GM13976 (cell line): ENCODE measurements at regions not wholly inside any gene's neighbourhood (a gene's known extent, or its start where the extent isn't known, plus 50 kb on each side); places are given as distances from the start of the nearest gene placed in this dataset.
"Not testable (repeated sequence)": the region's sequence is repeated elsewhere in the genome, so short reads cannot be mapped to it uniquely, and the experiment has no call there.

Experiments
- DNase-seq: peaks from one replicate; pipeline ENCODE4 v3.0.0; 2012; ENCODE audit warnings: low spot score
- in situ Hi-C: fragments of 300-500 bp; cut with MboI; formaldehyde crosslinking; loops from one replicate; pipeline ENCODE4 v1.12.0; 2022; ENCODE audit warnings: low sequenced_read_pairs, mixed read lengths, inconsistent platforms; ENCODE audit not compliant: unreplicated experiment
- TF ChIP-seq, protein P1 (sequence below): IDR thresholded peaks from 2 replicates; pipeline ENCODE4 v1.5.1; 2012; ENCODE audit warnings: borderline replicate concordance, mild to moderate bottlenecking; ENCODE audit not compliant: insufficient read depth; ENCODE audit errors: extremely low read depth, missing control alignments, control extremely low read depth

DNA sequence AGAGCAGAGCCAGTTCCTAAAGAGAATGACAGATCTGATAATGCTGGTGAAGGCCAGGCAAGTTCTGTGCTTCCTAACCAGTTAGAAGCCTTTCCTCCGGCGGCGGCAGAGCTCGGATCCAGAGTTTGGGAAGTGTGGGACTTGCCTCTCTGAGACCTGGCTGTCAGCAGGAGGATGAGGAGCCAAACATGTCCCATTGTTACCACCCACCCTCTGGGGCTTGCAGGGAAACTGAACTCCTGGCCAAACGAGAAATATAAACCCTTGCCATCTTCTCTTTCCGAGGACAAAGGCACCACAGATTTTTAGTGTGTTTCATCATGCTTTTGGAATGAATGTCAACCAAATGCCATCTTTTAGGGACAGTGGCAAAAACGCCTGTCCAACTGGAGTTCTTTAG is 80.2 kb upstream of the SMURF2 start:
- DNase-seq, result no peak
- in situ Hi-C loops, result no loop called here
- TF ChIP-seq, protein P1, sequence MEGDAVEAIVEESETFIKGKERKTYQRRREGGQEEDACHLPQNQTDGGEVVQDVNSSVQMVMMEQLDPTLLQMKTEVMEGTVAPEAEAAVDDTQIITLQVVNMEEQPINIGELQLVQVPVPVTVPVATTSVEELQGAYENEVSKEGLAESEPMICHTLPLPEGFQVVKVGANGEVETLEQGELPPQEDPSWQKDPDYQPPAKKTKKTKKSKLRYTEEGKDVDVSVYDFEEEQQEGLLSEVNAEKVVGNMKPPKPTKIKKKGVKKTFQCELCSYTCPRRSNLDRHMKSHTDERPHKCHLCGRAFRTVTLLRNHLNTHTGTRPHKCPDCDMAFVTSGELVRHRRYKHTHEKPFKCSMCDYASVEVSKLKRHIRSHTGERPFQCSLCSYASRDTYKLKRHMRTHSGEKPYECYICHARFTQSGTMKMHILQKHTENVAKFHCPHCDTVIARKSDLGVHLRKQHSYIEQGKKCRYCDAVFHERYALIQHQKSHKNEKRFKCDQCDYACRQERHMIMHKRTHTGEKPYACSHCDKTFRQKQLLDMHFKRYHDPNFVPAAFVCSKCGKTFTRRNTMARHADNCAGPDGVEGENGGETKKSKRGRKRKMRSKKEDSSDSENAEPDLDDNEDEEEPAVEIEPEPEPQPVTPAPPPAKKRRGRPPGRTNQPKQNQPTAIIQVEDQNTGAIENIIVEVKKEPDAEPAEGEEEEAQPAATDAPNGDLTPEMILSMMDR, result no peak

DNA sequence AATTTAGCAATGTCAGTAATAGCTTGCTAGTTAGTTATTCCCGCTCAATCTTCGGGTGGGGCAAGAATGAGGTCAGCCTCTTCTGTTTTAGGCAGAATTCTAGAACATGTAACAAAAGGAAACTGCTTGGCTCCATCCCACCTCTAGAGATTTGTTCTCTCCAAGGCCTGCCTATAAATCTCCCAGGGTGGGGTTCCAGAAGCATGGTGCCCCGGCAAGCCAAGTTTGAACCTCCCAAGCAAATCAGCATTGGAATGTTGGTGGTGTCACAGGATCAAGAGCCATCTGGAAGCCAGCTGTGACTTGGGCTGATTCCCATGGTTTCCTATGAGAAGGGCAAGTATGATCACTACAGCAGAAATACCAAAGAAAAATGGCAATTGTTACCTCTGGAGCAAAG is 79.8 kb upstream of the SMURF2 start:
- DNase-seq, in situ Hi-C loops: not testable (repeated sequence)

DNA sequence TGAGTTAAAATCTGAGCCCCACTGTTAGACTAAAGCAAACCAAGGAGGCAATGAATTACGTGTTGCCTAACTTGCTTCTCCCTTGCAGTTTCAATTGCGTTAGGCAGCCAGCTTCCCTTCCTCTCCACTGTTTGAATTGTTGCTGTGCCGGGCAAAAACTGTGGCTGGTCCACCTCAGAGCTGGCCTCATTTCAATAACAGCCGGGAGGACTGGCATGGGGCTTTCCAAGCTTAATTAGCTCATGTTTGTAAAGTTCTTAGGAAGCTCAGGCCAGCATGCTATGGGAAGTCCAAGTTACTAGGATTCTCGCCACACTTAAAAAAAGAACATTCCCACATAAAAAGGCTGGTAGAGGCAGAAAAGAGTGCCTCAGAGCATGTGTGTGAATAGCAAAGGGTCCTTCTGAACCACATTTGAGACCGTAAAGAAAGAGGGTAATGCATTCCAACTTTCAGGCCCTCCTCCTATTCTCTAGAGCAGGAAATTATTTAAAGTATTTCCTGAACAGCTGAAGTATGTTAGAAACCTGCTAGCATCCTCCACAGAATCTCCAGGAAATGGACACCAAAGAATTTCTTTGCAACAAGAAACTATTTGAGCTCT is 79.0 kb upstream of the SMURF2 start:
- no peak for DNase-seq
- in situ Hi-C loops, result no loop called here
- TF ChIP-seq, protein P1, result no peak

DNA sequence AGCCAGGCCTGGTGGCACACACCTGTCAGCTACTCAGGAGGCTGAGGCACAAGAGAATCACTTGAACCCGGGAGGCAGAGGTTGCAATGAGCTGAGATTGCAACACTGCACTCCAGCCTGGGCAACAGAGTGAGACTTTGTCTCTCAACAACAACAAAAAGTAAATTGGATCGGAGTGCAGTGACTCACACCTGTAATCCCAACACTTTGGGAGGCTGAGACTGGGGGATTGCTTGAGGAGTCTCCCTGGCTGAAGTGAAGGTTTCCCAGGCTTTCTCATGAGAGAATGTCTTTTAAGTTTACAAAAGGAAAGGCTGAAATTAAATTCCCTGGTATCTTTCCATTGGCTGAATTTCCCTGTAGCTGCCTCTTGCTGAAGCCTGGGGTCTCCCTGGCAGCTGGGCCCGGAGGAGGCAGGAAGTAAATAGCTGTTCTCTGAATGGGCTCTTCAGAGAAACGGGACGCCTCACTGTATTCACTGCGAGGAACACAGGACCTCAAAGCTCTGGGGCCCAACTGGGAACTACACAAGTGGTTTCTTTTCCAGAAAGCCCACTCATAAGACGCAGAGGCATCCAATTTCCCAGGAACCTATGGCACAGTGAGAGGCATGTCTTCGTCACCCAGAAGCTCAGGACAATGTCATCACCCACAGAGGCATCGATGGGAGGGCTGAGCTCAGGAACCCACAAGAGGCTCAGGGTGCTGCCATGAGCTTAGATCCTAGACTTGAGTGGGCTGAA is 77.4 kb upstream of the SMURF2 start:
- DNase-seq, result no peak
- TF ChIP-seq, protein P1, result no peak
- in situ Hi-C loops, result no loop called here

DNA sequence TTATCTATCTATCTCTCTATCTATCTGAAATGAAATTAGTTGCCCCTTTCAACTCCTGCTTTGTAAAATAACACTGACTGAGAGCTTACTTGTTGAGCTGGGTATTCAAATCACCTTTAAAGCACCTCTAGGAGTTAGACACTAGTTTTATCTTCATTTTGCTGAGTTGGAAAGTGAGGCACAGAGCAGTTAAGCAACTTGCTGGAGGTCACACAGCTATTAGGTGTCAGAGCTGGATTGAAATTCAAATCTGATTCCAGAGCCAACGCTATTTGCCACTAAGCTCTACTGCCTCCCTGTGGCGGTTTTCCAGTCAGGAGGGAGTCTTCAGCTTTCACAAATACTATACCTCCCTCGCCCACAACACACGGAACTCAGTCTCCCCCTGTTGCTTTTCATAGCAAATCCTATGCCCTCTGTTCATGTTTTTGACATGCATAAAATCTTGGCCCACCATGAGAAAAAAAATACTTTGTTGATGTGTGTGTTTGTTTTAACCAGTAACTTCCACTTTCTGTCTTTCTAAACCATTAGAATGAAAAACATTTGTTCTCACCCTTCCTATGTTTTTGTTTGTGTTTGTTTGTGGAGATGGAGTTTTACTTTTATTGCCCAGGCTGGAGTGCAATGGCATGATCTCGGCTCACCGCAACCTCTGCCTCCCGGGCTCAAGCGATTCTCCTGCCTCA is 74.8 kb upstream of the SMURF2 start:
- no peak for DNase-seq
- in situ Hi-C loops, result no loop called here
- TF ChIP-seq, protein P1, result peak; percentile 27

DNA sequence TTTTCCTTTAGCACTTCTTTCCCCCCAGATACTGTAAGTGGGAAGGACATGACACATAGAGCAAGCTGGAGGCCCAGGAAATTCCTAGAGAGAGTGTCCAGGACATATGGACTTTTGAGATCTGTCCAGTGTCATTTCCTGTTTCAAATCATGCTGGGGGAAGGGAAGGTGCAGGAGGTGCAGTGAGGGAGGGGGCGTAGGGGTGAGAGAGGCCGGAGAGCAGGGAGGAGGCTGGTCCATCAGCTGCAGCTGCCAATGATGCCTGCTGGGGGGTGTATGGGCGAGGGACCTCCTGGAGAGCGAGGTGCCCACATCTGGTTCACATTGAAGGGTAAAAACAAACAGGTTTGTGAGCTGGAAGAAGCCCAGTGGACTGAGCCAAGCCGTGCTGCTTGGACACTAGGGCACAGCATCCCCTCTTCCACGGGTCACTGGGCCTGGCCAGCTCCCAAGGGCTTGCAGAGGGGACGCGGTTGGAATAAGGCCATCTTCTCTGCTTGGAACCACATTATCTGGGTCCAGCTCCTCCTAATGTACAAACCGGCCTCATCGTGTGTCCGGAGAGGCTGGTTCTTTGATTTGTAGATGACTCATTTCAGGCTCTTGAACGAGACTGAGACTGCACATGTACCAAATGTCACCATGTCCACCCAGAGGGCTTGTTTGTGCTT is 70.4 kb upstream of the SMURF2 start:
- in situ Hi-C loops, result no loop called here
- DNase-seq, result no peak
- TF ChIP-seq, protein P1, result no peak

DNA sequence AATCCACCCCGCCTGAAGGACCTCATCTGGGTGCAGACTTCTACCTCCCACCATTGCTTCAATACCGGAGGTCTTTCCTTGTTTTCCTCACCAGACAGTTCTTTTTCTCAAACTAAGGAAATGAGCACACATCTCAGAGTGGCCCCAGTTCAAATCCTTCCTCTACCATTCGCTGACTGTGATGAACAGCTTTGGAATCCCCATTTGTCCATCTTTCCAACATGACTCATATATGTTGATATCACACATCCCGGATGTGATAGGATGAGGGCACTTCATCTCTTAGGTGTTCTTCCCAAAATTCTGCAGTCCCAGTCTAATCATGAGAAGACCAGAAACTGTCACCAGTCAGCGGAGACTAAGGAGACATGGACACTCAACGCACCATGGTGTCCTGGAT is 67.9 kb upstream of the SMURF2 start:
- DNase-seq, in situ Hi-C loops: not testable (repeated sequence)
